ENCODE measurements at regions not wholly inside any gene's neighbourhood (a gene's known extent, or its start where the extent isn't known, plus 50 kb on each side); places are given as distances from the start of the nearest gene placed in this dataset. TPM values are rescaled to one million over a fixed set of nuclear protein-coding genes. Genes with fewer than 3 reads are reported as not detected.

DNA sequence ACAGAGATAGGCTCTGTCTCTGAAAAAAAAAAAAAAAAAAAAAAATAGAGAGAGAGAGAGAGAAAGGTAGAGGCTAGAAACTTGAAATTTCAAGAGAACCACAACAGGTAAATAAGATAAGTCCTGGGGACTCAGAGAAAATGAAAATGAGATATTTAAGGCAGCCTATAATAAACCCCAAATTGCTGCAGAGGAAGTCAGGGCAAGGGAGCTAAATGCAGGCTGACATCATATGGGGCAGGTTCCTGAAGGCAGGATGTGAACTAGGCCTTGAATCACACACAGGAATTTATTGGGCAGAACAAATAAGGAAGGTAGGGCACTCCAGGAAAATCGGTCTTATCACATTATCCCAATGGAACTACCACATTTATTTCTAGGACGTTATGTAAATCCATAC lies 54.9 kb upstream of the NUDT4 start:
- Histone ChIP-seq H3K27ac (ENCODE audit: low read depth, low read length) (no peak overlapping the region), H3K79me2 (ENCODE audit: insufficient read depth, low read length) (no peaks in the 10 kb centered on the region), H3K4me2 (ENCODE audit: insufficient read depth, low read length) (no peak overlapping the region), H3K27me3 (ENCODE audit: insufficient read depth, low read length) (no peaks in the 10 kb centered on the region), H3K36me3 (ENCODE audit: insufficient read depth, low read length) (no peaks in the 10 kb centered on the region), H2AFZ (ENCODE audit: low read length) (no peak overlapping the region), H3K4me3 (ENCODE audit: insufficient read depth, low read length) (no peak overlapping the region), H3K9me3 (ENCODE audit: low read depth, low read length) (no peaks in the 10 kb centered on the region), H4K20me1 (ENCODE audit: insufficient read depth, low read length) (no peaks in the 10 kb centered on the region), H3K4me1 (ENCODE audit: insufficient read depth, low read length) (peaks cover 4% of the 10 kb centered on the region)
- DNase-seq (ENCODE audit: insufficient read length, low spot score, missing footprints), result peak; percentile 27
- TF ChIP-seq, protein P1, sequence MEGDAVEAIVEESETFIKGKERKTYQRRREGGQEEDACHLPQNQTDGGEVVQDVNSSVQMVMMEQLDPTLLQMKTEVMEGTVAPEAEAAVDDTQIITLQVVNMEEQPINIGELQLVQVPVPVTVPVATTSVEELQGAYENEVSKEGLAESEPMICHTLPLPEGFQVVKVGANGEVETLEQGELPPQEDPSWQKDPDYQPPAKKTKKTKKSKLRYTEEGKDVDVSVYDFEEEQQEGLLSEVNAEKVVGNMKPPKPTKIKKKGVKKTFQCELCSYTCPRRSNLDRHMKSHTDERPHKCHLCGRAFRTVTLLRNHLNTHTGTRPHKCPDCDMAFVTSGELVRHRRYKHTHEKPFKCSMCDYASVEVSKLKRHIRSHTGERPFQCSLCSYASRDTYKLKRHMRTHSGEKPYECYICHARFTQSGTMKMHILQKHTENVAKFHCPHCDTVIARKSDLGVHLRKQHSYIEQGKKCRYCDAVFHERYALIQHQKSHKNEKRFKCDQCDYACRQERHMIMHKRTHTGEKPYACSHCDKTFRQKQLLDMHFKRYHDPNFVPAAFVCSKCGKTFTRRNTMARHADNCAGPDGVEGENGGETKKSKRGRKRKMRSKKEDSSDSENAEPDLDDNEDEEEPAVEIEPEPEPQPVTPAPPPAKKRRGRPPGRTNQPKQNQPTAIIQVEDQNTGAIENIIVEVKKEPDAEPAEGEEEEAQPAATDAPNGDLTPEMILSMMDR (IDR thresholded peaks at IDR 0.05; ENCODE audit: extremely low read depth, low read depth, low read length), result no peak

DNA sequence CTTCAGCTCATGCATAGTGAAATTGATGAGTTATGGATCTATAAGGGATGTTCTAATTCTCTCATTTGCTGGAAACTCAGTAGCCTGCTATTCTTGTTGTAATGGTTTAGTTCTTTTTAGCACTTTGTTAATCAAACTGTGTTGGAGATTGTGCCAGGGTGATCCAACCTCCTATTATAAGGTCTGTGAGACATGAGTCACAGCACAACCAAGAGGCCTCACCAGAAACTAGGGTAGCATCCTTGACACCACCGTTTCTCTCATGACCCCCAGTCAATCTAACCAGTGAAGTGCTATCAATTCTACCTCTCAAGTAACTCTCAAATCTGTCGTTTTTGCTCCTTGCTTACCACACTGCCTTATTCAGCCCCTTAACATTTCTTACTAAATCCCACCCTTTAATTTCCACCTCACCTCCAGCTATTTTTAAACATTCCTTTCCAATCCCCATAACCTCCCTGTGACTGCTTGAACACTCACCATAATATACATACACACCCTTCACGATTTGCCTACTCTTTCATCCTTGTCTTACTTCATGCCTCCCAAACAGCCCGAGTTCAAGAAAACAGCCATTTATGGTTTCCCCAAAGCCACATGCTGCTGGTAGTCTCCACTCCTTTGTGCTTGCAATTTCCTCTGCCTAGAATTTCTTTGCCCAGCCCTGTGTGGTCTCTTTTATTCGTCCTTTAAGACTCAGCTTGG lies 53.9 kb upstream of the NUDT4 start:
- Histone ChIP-seq H3K4me1 (ENCODE audit: insufficient read depth, low read length) (peaks cover 5% of the 10 kb centered on the region), H3K79me2 (ENCODE audit: insufficient read depth, low read length) (no peaks in the 10 kb centered on the region), H3K27me3 (ENCODE audit: insufficient read depth, low read length) (no peaks in the 10 kb centered on the region), H3K27ac (ENCODE audit: low read depth, low read length) (no peak overlapping the region), H3K4me2 (ENCODE audit: insufficient read depth, low read length) (no peak overlapping the region), H3K36me3 (ENCODE audit: insufficient read depth, low read length) (no peaks in the 10 kb centered on the region), H4K20me1 (ENCODE audit: insufficient read depth, low read length) (no peaks in the 10 kb centered on the region), H3K9me3 (ENCODE audit: low read depth, low read length) (no peaks in the 10 kb centered on the region), H2AFZ (ENCODE audit: low read length) (peak overlapping the region; percentile 15), H3K4me3 (ENCODE audit: insufficient read depth, low read length) (no peak overlapping the region)
- TF ChIP-seq, protein P1 (IDR thresholded peaks at IDR 0.05; ENCODE audit: extremely low read depth, low read depth, low read length), result no peak
- DNase-seq (ENCODE audit: insufficient read length, low spot score, missing footprints), result peak; percentile 76

DNA sequence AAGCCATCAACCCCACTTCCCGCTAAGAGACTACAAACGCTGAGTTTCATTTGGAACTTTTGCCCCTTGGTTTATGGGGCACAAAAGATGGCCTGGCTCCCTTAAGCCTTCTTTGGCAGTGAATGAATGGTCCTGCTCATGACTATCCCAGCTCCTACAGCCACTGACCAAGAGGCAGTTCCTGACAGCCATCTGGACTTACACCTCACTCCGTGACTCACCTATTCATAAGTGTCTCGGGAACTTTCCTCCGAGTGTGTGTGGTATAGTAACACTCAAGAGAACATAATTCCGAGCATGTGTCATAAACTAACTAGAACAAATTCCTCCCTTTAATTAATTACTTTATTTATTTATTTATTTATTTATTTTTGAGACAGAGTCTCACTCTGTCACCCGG lies 51.9 kb upstream of the NUDT4 start:
- peak; percentile 50 for DNase-seq (ENCODE audit: insufficient read length, low spot score, missing footprints)
- H3K36me3 ChIP-seq (ENCODE audit: insufficient read depth, low read length), result no peaks in the 10 kb centered on the region
- H3K27me3 ChIP-seq (ENCODE audit: insufficient read depth, low read length), result no peaks in the 10 kb centered on the region
- TF ChIP-seq, protein P1 (IDR thresholded peaks at IDR 0.05; ENCODE audit: extremely low read depth, low read depth, low read length), result no peak
- H3K4me3 ChIP-seq (ENCODE audit: insufficient read depth, low read length), result no peak overlapping the region
- no peak overlapping the region for H2AFZ ChIP-seq (ENCODE audit: low read length)
- no peak overlapping the region for H3K4me2 ChIP-seq (ENCODE audit: insufficient read depth, low read length)
- H3K27ac ChIP-seq (ENCODE audit: low read depth, low read length), result no peak overlapping the region
- peaks cover 7% of the 10 kb centered on the region for H3K4me1 ChIP-seq (ENCODE audit: insufficient read depth, low read length)
- H3K9me3 ChIP-seq (ENCODE audit: low read depth, low read length), result no peaks in the 10 kb centered on the region
- H3K79me2 ChIP-seq (ENCODE audit: insufficient read depth, low read length), result no peaks in the 10 kb centered on the region
- no peaks in the 10 kb centered on the region for H4K20me1 ChIP-seq (ENCODE audit: insufficient read depth, low read length)

Small RNA genes lying in the stretch of these regions (small RNA-seq; reads per million reads assigned to genes)
- gene RF00019 (not detected), gene RF00284 (not detected), gene RPL41P5 (not detected)

Measured in osteoblast (primary cell).